Astrocyte of the spinal cord (primary cell): ENCODE measurements at regions not wholly inside any gene's neighbourhood (a gene's known extent, or its start where the extent isn't known, plus 50 kb on each side); places are given as distances from the start of the nearest gene placed in this dataset.

Experiments used
- DNase-seq: peaks from one replicate; pipeline ENCODE4 v3.0.0; 2011; ENCODE audit warnings: low read depth, low spot score
- H3K4me3 ChIP-seq: 2 replicates; pipeline ENCODE4 v1.5.1; 2011; ENCODE audit warnings: low read depth, mild to moderate bottlenecking, low read length, moderate library complexity
- in situ Hi-C: cut with HindIII; loops from 2 replicates; pipeline ENCODE4 v1.10.0; 2017; ENCODE audit warnings: low sequenced_read_pairs
- TF ChIP-seq, protein P1 (sequence below): IDR thresholded peaks from 2 replicates; pipeline ENCODE4 v1.5.1; 2012; ENCODE audit warnings: low read depth, mild to moderate bottlenecking, low read length, inconsistent platforms

DNA sequence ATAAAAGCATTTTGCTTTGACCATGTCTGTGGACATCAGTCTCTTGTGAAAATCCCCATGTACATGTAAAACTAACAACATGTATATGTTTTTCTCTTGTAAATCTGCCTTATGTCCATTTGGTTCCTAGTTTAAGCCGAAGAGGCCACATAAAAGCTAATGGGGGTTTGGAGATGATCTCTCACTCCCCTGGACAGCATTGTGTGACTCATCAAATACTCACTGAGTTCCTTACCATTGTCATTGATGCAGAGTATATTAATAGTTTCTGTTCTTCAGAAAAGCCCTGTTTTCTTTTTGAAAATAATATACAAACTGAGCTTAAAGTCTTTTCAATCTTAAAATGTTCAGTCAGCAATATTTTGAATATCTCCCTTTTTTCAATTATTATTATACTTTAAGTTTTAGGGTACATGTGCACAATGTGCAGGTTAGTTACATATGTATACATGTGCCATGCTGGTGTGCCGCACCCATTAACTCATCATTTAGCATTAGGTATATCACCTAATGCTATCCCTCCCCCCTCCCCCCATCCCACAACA lies 536.7 kb upstream of the HTR2A start:
- peak; percentile 51 for DNase-seq
- no peak overlapping the region for H3K4me3 ChIP-seq
- in situ Hi-C loops = no loop called here
- TF ChIP-seq, protein P1, sequence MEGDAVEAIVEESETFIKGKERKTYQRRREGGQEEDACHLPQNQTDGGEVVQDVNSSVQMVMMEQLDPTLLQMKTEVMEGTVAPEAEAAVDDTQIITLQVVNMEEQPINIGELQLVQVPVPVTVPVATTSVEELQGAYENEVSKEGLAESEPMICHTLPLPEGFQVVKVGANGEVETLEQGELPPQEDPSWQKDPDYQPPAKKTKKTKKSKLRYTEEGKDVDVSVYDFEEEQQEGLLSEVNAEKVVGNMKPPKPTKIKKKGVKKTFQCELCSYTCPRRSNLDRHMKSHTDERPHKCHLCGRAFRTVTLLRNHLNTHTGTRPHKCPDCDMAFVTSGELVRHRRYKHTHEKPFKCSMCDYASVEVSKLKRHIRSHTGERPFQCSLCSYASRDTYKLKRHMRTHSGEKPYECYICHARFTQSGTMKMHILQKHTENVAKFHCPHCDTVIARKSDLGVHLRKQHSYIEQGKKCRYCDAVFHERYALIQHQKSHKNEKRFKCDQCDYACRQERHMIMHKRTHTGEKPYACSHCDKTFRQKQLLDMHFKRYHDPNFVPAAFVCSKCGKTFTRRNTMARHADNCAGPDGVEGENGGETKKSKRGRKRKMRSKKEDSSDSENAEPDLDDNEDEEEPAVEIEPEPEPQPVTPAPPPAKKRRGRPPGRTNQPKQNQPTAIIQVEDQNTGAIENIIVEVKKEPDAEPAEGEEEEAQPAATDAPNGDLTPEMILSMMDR = no peak

GRCh38 chr13:47426126-47426849 lies 529.4 kb upstream of the HTR2A start:
- in situ Hi-C loops = no loop called here
- DNase-seq = peak; percentile 65
- H3K4me3 ChIP-seq = no peak overlapping the region
- TF ChIP-seq, protein P1 = no peak

DNA sequence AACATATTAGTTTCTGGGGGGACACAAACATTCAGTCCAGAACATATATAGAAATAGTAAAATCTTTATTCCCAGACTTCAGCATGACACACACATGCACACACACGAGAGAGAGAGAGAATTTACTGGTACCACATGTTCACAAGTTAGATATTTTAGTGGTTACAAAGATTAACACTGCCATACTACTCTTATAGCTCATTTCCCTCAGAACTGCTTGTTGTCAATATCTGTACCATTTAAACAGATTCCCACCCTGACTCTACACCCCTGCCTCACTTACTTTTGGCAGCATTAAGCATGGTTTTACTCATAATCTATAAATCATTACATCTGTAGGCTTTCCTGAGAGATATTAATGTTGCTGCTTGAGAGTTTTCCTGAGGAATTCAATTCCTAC lies 524.7 kb upstream of the HTR2A start:
- TF ChIP-seq, protein P1 = no peak
- in situ Hi-C loops = no loop called here
- DNase-seq = no peak
- H3K4me3 ChIP-seq = no peak overlapping the region

GRCh38 chr13:47420568-47420967 lies 523.7 kb upstream of the HTR2A start:
- TF ChIP-seq, protein P1 = no peak
- in situ Hi-C loops = no loop called here
- H3K4me3 ChIP-seq = no peak overlapping the region
- no peak for DNase-seq

DNA sequence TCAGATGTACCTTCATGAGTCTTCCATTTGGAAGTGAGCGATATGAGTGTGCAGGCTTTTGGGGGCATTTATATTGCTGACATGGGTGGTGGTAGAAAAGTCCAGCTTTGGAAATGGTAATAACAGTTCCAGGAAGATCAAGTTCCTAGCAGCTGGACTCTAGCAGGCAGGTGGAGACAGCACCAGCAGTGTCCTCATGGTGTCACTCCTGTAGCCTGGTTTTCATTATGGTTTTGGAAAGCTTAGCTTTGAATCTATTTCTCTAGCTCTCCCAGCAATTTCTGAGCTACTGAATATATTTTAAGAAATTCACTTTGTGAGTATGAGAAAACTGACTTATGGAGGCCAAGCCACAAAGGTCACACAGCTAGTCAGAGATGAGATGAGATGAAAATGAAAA lies 523.2 kb upstream of the HTR2A start:
- H3K4me3 ChIP-seq = no peak overlapping the region
- TF ChIP-seq, protein P1 = no peak
- DNase-seq = no peak
- in situ Hi-C loops = no loop called here

GRCh38 chr13:47418206-47418920 lies 521.5 kb upstream of the HTR2A start:
- DNase-seq = no peak
- H3K4me3 ChIP-seq = no peak overlapping the region
- TF ChIP-seq, protein P1 = no peak
- in situ Hi-C loops = no loop called here
